ENCODE measurements at regions not wholly inside any gene's neighbourhood (a gene's known extent, or its start where the extent isn't known, plus 50 kb on each side); places are given as distances from the start of the nearest gene placed in this dataset.
"Not testable (repeated sequence)": the region's sequence is repeated elsewhere in the genome, so short reads cannot be mapped to it uniquely, and the experiment has no call there.

GRCh38 chr20:30585244-30585796 is 672.1 kb upstream of the DEFB115 start:
- DNase-seq (ENCODE audit: low spot score), result not testable (repeated sequence)

GRCh38 chr20:30586178-30586577 is 671.3 kb upstream of the DEFB115 start:
- DNase-seq (ENCODE audit: low spot score), result not testable (repeated sequence)

- DNase-seq (ENCODE audit: low spot score), result no peak
These were observed 663.9 kb upstream of the DEFB115 start for GRCh38 chr20:30593572-30593971.

GRCh38 chr20:30594112-30594511 is 663.4 kb upstream of the DEFB115 start:
- DNase-seq (ENCODE audit: low spot score), result no peak

GRCh38 chr20:30595698-30596097 is 661.8 kb upstream of the DEFB115 start:
- DNase-seq (ENCODE audit: low spot score), result no peak

GRCh38 chr20:30597429-30597828 is 660.0 kb upstream of the DEFB115 start:
- not testable (repeated sequence) for DNase-seq (ENCODE audit: low spot score)

GRCh38 chr20:30598460-30599230 is 658.8 kb upstream of the DEFB115 start:
- DNase-seq (ENCODE audit: low spot score), result peak; percentile 51

GRCh38 chr20:30599990-30600389 is 657.5 kb upstream of the DEFB115 start:
- peak; percentile 81 for DNase-seq (ENCODE audit: low spot score)

GRCh38 chr20:30601974-30602373 is 655.5 kb upstream of the DEFB115 start:
- no peak for DNase-seq (ENCODE audit: low spot score)

- peak; percentile 75 for DNase-seq (ENCODE audit: low spot score)
These were observed 655.0 kb upstream of the DEFB115 start for GRCh38 chr20:30602424-30602823.

GRCh38 chr20:30606990-30607389 is 650.5 kb upstream of the DEFB115 start:
- DNase-seq (ENCODE audit: low spot score), result no peak

GRCh38 chr20:30610029-30610693 is 647.3 kb upstream of the DEFB115 start:
- peak; percentile 43 for DNase-seq (ENCODE audit: low spot score)

- DNase-seq (ENCODE audit: low spot score), result peak; percentile 64
These were observed 646.7 kb upstream of the DEFB115 start for GRCh38 chr20:30610751-30611150.

GRCh38 chr20:30611239-30611984 is 646.1 kb upstream of the DEFB115 start:
- DNase-seq (ENCODE audit: low spot score), result peak; percentile 47

- DNase-seq (ENCODE audit: low spot score), result no peak
These were observed 645.1 kb upstream of the DEFB115 start for GRCh38 chr20:30612344-30612743.

GRCh38 chr20:30621346-30621745 is 636.1 kb upstream of the DEFB115 start:
- not testable (repeated sequence) for DNase-seq (ENCODE audit: low spot score)

GRCh38 chr20:30624310-30624709 is 633.2 kb upstream of the DEFB115 start:
- DNase-seq (ENCODE audit: low spot score), result not testable (repeated sequence)

GRCh38 chr20:30629376-30629775 is 628.1 kb upstream of the DEFB115 start:
- DNase-seq (ENCODE audit: low spot score), result not testable (repeated sequence)

GRCh38 chr20:30630761-30631160 is 626.7 kb upstream of the DEFB115 start:
- DNase-seq (ENCODE audit: low spot score), result no peak

- not testable (repeated sequence) for DNase-seq (ENCODE audit: low spot score)
These were observed 626.1 kb upstream of the DEFB115 start for GRCh38 chr20:30631261-30631789.

- not testable (repeated sequence) for DNase-seq (ENCODE audit: low spot score)
These were observed 624.7 kb upstream of the DEFB115 start for GRCh38 chr20:30632773-30633172.
